ENCODE measurements at regions not wholly inside any gene's neighbourhood (a gene's known extent, or its start where the extent isn't known, plus 50 kb on each side); places are given as distances from the start of the nearest gene placed in this dataset.
A peak's percentile ranks its signal among the peaks of the same experiment; 100 is the strongest.
"Not testable (repeated sequence)": the region's sequence is repeated elsewhere in the genome, so short reads cannot be mapped to it uniquely, and the experiment has no call there.

- no peaks in the 10 kb centered on the region for H3K27me3 ChIP-seq (ENCODE audit: insufficient read depth, low read length)
- no peaks in the 10 kb centered on the region for H3K9me3 ChIP-seq (ENCODE audit: low read depth, low read length)
- H3K4me1 ChIP-seq (ENCODE audit: insufficient read depth, low read length) = peaks cover 32% of the 10 kb centered on the region
- peak overlapping the region; percentile 79 for H3K4me3 ChIP-seq (ENCODE audit: low read length)
Observed at GRCh38 chr17:47066841-47067682, 88.0 kb upstream of the RPRML start.

- peaks cover 22% of the 10 kb centered on the region for H3K4me1 ChIP-seq (ENCODE audit: insufficient read depth, low read length)
- H3K27me3 ChIP-seq (ENCODE audit: insufficient read depth, low read length) = no peaks in the 10 kb centered on the region
- no peak overlapping the region for H3K4me3 ChIP-seq (ENCODE audit: low read length)
- H3K9me3 ChIP-seq (ENCODE audit: low read depth, low read length) = no peaks in the 10 kb centered on the region
Observed at GRCh38 chr17:47066095-47066494, 87.0 kb upstream of the RPRML start.

- Histone ChIP-seq H3K4me3 (ENCODE audit: low read length) (no peak overlapping the region), H3K9me3 (ENCODE audit: low read depth, low read length) (no peaks in the 10 kb centered on the region), H3K27me3 (ENCODE audit: insufficient read depth, low read length) (no peaks in the 10 kb centered on the region), H3K4me1 (ENCODE audit: insufficient read depth, low read length) (peaks cover 8% of the 10 kb centered on the region)
Observed at GRCh38 chr17:47064684-47065083, 85.6 kb upstream of the RPRML start.

DNA sequence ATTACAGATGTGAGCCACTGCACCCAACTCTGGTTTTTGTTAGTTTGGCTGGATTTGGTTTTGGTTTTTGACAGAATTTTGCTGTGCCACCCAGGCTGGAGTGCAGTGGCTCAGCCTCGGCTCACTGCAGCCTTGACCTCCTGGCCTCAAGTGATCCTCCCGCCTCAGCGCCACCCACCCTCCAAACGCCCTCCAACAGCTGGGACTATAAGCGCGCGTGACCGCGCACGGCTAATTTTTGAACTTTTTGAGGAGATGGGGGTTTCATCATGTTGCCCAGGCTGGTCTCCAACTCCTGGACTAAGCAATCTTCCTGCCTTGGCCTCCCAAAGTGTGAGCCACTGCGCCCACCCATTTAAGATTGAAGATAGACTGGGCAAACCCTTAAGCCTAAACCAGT is 84.4 kb upstream of the RPRML start:
- H3K4me1 ChIP-seq (ENCODE audit: insufficient read depth, low read length) = peaks cover 7% of the 10 kb centered on the region
- no peak overlapping the region for H3K4me3 ChIP-seq (ENCODE audit: low read length)
- no peaks in the 10 kb centered on the region for H3K27me3 ChIP-seq (ENCODE audit: insufficient read depth, low read length)
- no peaks in the 10 kb centered on the region for H3K9me3 ChIP-seq (ENCODE audit: low read depth, low read length)

DNA sequence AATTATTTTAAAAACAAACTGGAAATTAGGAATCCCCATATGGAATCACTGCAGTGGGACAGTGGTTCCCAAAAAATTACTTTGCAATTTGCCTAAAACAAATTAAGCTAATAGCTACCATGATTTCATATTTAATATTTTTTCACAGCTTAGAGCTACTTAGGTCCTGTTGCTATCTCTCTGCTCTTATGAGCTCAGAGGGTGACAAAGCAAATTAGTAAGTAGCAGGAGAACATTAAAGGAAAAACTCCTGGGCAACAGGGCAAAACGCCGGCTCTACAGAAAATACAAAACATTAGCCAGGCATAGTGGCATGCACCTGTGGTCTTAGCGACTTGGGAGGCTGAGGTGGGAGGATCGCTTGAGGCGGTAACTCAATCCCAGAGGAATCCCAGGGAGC is 83.8 kb upstream of the RPRML start:
- H3K27me3 ChIP-seq (ENCODE audit: insufficient read depth, low read length); H3K4me1 ChIP-seq (ENCODE audit: insufficient read depth, low read length); H3K4me3 ChIP-seq (ENCODE audit: low read length); H3K9me3 ChIP-seq (ENCODE audit: low read depth, low read length): not testable (repeated sequence)

DNA sequence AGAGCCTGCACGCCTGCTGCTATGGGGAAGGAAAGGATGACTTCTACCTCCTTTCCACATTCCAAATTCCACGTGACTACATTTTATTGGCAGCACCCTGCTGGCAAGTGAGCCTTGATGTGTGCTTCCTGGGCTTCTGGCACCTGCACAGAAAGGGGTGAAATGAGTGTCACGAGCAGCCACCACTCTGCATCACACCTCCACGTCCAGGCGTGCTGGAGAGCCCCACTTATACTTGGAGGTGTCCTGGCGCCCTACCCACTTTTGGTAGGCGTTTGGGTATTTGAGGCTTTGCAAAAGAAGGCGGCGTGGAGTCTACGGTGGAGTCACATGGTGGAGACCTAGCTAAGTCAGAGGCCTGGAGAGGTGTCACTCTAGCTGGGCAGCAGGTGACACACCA is 81.0 kb upstream of the RPRML start:
- H3K9me3 ChIP-seq (ENCODE audit: low read depth, low read length); H3K4me3 ChIP-seq (ENCODE audit: low read length); H3K4me1 ChIP-seq (ENCODE audit: insufficient read depth, low read length); H3K27me3 ChIP-seq (ENCODE audit: insufficient read depth, low read length): not testable (repeated sequence)

- H3K4me3 ChIP-seq (ENCODE audit: low read length) = no peak overlapping the region
- no peaks in the 10 kb centered on the region for H3K9me3 ChIP-seq (ENCODE audit: low read depth, low read length)
- H3K27me3 ChIP-seq (ENCODE audit: insufficient read depth, low read length) = no peaks in the 10 kb centered on the region
- H3K4me1 ChIP-seq (ENCODE audit: insufficient read depth, low read length) = no peaks in the 10 kb centered on the region
Observed at GRCh38 chr17:47057830-47058229, 78.8 kb upstream of the RPRML start.

GRCh38 chr17:47057279-47057678 is 78.2 kb upstream of the RPRML start:
- not testable (repeated sequence) for H3K4me1 ChIP-seq (ENCODE audit: insufficient read depth, low read length); H3K4me3 ChIP-seq (ENCODE audit: low read length); H3K9me3 ChIP-seq (ENCODE audit: low read depth, low read length); H3K27me3 ChIP-seq (ENCODE audit: insufficient read depth, low read length)

DNA sequence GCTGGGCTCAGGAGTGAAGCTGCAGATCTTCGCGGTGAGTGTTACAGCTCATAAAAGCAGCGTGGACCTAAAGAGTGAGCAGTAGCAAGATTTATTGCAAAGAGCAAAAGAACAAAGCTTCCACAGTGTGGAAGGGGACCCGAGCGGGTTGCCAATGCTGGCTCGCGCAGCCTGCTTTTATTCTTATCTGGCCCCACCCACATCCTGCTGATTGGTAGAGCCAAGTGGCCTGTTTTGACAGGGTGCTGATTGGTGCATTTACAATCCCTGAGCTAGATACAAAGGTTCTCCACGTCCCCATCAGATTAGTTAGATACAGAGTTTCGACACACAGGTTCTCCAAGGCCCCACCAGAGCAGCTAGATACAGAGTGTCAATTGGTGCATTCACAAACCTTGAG is 77.6 kb upstream of the RPRML start:
- H3K27me3 ChIP-seq (ENCODE audit: insufficient read depth, low read length); H3K9me3 ChIP-seq (ENCODE audit: low read depth, low read length); H3K4me3 ChIP-seq (ENCODE audit: low read length); H3K4me1 ChIP-seq (ENCODE audit: insufficient read depth, low read length): not testable (repeated sequence)
